Esophagus squamous epithelium (tissue), 5 donors: ENCODE measurements at regions not wholly inside any gene's neighbourhood (a gene's known extent, or its start where the extent isn't known, plus 50 kb on each side); places are given as distances from the start of the nearest gene placed in this dataset.

ENCODE experiments used
- DNase-seq: peaks from one replicate; lab custom pipeline; 2025; lab: John Stamatoyannopoulos, UW
- H3K27ac ChIP-seq, 4 donors: fragments of 200-600 bp; sonication (generic); one replicate each; pipeline ENCODE4 v1.5.1; 2016 to 2019; ENCODE audit warnings: mild to moderate bottlenecking in 1 of 4
- H3K27me3 ChIP-seq, 4 donors: fragments of 200-600 bp; sonication (generic); 1 replicate in 3 of 4; 2 replicates in 1 of 4; pipeline versions ENCODE4 v1.5.1 to v1.6.0; 2017 to 2021; ENCODE audit warnings: antibody characterized with exemption in 1 of 4
- H3K36me3 ChIP-seq, 3 donors: fragments of 200-600 bp; sonication (generic); one replicate each; pipeline ENCODE4 v1.5.1; 2016 to 2019
- H3K4me1 ChIP-seq, 3 donors: fragments of 200-600 bp; sonication (generic); one replicate each; pipeline ENCODE4 v1.5.1; 2017 to 2019
- H3K4me3 ChIP-seq, 4 donors: fragments of 200-600 bp; sonication (generic); 1 replicate in 3 of 4; 2 replicates in 1 of 4; pipeline ENCODE4 v1.5.1; 2016 to 2019; ENCODE audit warnings: mild to moderate bottlenecking in 2 of 4, moderate library complexity in 1 of 4
- H3K9me3 ChIP-seq, 3 donors: fragments of 200-600 bp; sonication (generic); one replicate each; pipeline ENCODE4 v1.5.1; 2016 to 2019
- POLR2A ChIP-seq, 4 donors: fragments of 450-650 bp; IDR thresholded peaks; one replicate each; pipeline ENCODE4 v1.6.1; 2017; ENCODE audit warnings: antibody characterized with exemption in 4 of 4, mild to moderate bottlenecking in 4 of 4, moderate library complexity in 3 of 4
- WGBS, 2 donors: methylation state at CpG; one replicate each; pipeline ENCODE4 v1.1.5; 2018; 5-methylcytosine and 5-hydroxymethylcytosine counted together
- intact Hi-C: fragments of 100-400 bp; cut with DNase I; formaldehyde crosslinking; loops from one replicate; pipeline ENCODE4 v1.15.0; 2022
- TF ChIP-seq, protein P1 (sequence below), 6 experiments: fragments of 450-650 bp in 4 of 6; fragments of 200-600 bp in 2 of 6; sonication (generic) in 2 of 6; IDR thresholded peaks; one replicate each; pipeline ENCODE4 v1.5.1; 2016 to 2019; ENCODE audit warnings: antibody characterized with exemption in 6 of 6, mild to moderate bottlenecking in 4 of 6, moderate library complexity in 4 of 6
- donor health status: DM: yes; HTN: yes; CAD: no.

DNA sequence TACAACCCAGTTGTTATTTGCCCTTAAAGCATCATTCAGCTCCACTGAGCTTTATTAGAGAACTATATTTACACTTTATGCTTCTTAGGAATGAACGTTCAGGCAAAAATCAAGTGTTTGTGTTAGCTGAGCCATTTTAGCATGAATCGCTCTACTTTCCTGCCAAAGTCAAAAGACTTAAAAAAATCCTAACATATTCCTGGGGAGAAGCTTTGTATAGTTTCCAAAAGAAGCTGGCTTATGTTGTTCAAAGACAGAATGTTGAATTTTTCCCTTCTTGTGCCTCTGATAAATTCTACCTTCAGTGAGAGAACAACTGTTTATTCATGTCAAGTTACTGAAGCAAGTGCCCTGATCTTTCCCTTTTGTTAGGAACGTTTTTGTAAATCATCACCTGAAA is 771.5 kb upstream of the HS3ST1 start:
- intact Hi-C loops, result no loop called here
- Histone ChIP-seq H3K27ac (no peak overlapping the region), H3K4me3 (no peak overlapping the region), H3K36me3 (no peaks in the 10 kb centered on the region), H3K4me1 (no peaks in the 10 kb centered on the region), H3K27me3 (no peaks in the 10 kb centered on the region), H3K9me3 (no peaks in the 10 kb centered on the region)
- TF ChIP-seq, protein P1, sequence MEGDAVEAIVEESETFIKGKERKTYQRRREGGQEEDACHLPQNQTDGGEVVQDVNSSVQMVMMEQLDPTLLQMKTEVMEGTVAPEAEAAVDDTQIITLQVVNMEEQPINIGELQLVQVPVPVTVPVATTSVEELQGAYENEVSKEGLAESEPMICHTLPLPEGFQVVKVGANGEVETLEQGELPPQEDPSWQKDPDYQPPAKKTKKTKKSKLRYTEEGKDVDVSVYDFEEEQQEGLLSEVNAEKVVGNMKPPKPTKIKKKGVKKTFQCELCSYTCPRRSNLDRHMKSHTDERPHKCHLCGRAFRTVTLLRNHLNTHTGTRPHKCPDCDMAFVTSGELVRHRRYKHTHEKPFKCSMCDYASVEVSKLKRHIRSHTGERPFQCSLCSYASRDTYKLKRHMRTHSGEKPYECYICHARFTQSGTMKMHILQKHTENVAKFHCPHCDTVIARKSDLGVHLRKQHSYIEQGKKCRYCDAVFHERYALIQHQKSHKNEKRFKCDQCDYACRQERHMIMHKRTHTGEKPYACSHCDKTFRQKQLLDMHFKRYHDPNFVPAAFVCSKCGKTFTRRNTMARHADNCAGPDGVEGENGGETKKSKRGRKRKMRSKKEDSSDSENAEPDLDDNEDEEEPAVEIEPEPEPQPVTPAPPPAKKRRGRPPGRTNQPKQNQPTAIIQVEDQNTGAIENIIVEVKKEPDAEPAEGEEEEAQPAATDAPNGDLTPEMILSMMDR (IDR thresholded peaks at IDR 0.05), result no peak
- no peak for TF ChIP-seq POLR2A (IDR thresholded peaks at IDR 0.05)
- DNase-seq, result no peak
- WGBS, 2 donors, result 26 to 40% methylated on average over 3 of the region's 3 CpGs

DNA sequence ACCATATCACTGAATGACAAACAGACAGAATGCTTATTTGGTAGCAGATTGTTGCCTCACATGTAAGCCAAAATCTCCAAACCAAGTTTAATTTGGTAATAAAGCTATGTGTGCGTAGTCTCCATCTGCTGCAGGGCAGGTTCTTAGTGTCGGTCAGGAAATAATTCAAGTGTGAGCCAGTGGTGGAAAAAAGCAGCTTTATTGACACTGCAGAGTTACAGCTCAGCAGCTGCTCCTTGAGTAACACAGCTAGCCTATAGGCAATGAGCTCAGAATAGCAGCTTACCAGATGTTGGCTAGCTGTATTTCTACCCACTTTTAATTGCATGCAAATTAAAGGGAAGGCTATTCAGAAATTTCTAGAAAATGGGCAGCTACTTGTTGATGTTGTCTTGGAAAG is 757.8 kb upstream of the HS3ST1 start:
- Histone ChIP-seq H3K9me3 (no peaks in the 10 kb centered on the region), H3K27me3 (no peaks in the 10 kb centered on the region), H3K27ac (no peak overlapping the region), H3K4me3 (no peak overlapping the region), H3K4me1 (no peaks in the 10 kb centered on the region), H3K36me3 (no peaks in the 10 kb centered on the region)
- DNase-seq, result no peak
- intact Hi-C loops, result no loop called here
- 72 to 100% methylated on average over 1 to 2 of the region's 2 CpGs for WGBS, 2 donors
- TF ChIP-seq POLR2A (IDR thresholded peaks at IDR 0.05), result no peak
- TF ChIP-seq, protein P1 (IDR thresholded peaks at IDR 0.05), result no peak

DNA sequence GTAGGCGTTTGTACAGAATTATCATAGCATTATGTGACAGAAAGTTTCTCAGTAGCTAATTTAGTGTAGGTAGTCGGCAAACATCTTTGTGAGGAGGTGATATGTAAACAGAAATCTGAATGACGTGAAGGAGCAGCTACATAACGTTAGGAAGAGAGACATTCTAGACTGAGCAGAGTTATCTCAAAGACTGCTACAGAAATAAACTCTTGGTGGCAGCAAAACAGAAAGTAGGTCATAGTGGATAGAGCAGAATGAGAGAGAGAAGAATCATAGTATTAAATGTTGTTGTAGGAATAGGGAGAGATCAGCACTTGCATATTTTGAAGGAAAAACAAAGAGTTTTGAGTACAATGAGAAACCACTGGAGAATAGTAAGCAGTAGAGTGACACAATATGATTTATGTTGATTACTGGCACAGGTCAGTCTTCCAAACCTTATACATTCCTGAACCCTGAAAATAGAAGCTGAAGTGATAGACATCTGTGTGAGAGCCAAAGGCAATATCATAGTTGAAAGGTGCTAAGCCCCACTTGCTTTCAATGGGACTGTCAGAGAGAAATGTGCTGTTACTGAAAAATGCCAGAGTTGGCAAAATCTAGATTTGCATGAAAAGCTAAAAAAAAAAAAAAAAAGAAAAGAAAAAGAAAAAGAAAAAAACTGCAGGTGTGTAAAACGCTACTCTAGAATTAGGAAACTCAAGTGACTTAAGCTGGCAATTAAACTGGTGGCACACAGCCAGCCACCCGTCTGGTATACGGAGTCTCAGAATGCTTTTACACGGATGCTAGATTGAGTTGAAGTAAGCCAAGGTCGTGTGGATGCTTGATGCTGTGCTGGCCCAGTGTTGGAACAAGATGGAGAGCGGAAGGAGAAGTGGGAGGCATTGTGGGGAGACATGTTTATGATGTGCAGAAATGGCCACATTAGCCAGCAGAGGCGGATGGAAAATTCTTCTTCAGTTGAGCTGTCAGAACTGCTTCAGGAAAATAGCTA is 750.2 kb upstream of the HS3ST1 start:
- no peak for DNase-seq
- WGBS, 2 donors, result 36 to 45% methylated on average over 11 of the region's 11 CpGs
- intact Hi-C loops, result no loop called here
- H3K4me3 ChIP-seq, result no peak overlapping the region
- no peaks in the 10 kb centered on the region for H3K9me3 ChIP-seq
- H3K27me3 ChIP-seq, result no peaks in the 10 kb centered on the region
- no peak for TF ChIP-seq POLR2A (IDR thresholded peaks at IDR 0.05)
- TF ChIP-seq, protein P1 (IDR thresholded peaks at IDR 0.05), result no peak
- H3K4me1 ChIP-seq, result no peaks in the 10 kb centered on the region
- no peaks in the 10 kb centered on the region for H3K36me3 ChIP-seq
- no peak overlapping the region for H3K27ac ChIP-seq

DNA sequence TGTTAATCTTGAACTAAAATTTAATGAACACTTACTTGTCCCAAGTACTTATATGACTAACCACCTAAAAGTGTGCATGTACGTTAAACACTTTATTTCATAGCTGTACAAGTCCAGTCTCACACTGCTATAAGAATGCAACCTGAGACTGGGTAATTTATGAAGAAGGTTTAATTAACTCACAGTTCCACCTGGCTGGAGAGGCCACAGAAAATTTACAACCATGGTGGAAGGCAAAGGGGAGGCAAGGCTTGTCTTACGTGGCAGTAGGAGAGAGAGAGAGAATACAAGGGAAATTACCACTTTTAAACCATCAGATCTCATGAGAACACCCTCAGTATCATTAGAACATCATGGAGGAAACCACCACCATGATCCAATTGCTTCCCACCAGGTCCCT is 748.7 kb upstream of the HS3ST1 start:
- H3K27ac ChIP-seq, result no peak overlapping the region
- intact Hi-C loops, result no loop called here
- no peak overlapping the region for H3K4me3 ChIP-seq
- no peaks in the 10 kb centered on the region for H3K9me3 ChIP-seq
- no peak for DNase-seq
- H3K36me3 ChIP-seq, result no peaks in the 10 kb centered on the region
- WGBS, 2 donors, result 78 to 87% methylated on average over 2 of the region's 2 CpGs
- TF ChIP-seq POLR2A (IDR thresholded peaks at IDR 0.05), result no peak
- TF ChIP-seq, protein P1 (IDR thresholded peaks at IDR 0.05), result no peak
- no peaks in the 10 kb centered on the region for H3K4me1 ChIP-seq
- H3K27me3 ChIP-seq, result no peaks in the 10 kb centered on the region

DNA sequence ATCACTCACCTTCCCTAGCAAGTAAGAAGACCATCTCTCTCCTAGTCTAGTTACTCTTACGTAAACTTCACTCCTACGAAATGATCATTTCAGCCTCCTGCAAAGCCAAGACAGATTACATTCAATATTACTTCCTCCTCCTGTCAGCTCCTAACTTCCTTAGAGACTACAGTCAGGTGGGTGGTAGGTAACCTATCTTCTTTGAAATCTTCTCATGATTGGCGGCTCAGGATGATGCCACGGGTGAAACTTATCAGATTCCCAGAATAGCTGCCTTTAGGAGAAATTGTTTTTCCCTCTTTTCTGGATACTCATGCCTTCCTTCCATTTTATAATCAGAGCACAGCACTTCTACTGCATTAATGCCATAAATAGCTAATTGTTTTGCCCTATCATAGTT is 744.8 kb upstream of the HS3ST1 start:
- no peak for TF ChIP-seq POLR2A (IDR thresholded peaks at IDR 0.05)
- TF ChIP-seq, protein P1 (IDR thresholded peaks at IDR 0.05), result no peak
- intact Hi-C loops, result no loop called here
- no peak overlapping the region for H3K27ac ChIP-seq
- H3K9me3 ChIP-seq, result no peaks in the 10 kb centered on the region
- WGBS, 2 donors, result 74 to 82% methylated on average over 4 of the region's 4 CpGs
- H3K36me3 ChIP-seq, result no peaks in the 10 kb centered on the region
- H3K27me3 ChIP-seq, result no peaks in the 10 kb centered on the region
- no peak overlapping the region for H3K4me3 ChIP-seq
- DNase-seq, result no peak
- H3K4me1 ChIP-seq, result no peaks in the 10 kb centered on the region
